OCI-LY3 (cell line): ENCODE measurements at regions not wholly inside any gene's neighbourhood (a gene's known extent, or its start where the extent isn't known, plus 50 kb on each side); places are given as distances from the start of the nearest gene placed in this dataset.
"Not testable (repeated sequence)": the region's sequence is repeated elsewhere in the genome, so short reads cannot be mapped to it uniquely, and the experiment has no call there.

Experiments
- EZH2phosphoT487 ChIP-seq: fragments of 200-600 bp; shearing (Covaris generic); IDR thresholded peaks from 2 replicates; pipeline ENCODE4 v1.6.1; 2018; ENCODE audit warnings: antibody characterized with exemption, mixed run types, low read depth
- TF ChIP-seq, protein P1 (sequence below): fragments of 200-600, 300-600 bp; sonication (generic); IDR thresholded peaks from 2 replicates; pipeline ENCODE4 v1.5.1; 2014; ENCODE audit warnings: antibody characterized with exemption, low read length, low read depth

DNA sequence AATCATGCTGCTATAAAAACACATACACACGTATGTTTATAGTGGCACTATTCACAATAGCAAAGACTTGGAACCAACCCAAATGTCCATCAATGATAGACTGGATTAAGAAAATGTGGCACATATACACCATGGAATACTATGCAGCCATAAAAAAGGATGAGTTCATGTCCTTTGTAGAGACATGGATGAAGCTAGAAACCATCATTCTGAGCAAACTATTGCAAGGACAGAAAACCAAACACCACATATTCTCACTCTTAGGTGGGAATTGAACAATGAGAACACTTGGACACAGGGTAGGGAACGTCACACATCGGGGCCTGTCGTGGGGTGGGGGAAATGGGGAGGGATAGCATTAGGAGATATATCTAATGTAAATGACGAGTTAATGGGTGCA lies 97.1 kb upstream of the PRKCQ start:
- TF ChIP-seq, protein P1, sequence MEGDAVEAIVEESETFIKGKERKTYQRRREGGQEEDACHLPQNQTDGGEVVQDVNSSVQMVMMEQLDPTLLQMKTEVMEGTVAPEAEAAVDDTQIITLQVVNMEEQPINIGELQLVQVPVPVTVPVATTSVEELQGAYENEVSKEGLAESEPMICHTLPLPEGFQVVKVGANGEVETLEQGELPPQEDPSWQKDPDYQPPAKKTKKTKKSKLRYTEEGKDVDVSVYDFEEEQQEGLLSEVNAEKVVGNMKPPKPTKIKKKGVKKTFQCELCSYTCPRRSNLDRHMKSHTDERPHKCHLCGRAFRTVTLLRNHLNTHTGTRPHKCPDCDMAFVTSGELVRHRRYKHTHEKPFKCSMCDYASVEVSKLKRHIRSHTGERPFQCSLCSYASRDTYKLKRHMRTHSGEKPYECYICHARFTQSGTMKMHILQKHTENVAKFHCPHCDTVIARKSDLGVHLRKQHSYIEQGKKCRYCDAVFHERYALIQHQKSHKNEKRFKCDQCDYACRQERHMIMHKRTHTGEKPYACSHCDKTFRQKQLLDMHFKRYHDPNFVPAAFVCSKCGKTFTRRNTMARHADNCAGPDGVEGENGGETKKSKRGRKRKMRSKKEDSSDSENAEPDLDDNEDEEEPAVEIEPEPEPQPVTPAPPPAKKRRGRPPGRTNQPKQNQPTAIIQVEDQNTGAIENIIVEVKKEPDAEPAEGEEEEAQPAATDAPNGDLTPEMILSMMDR: not testable (repeated sequence)
- not testable (repeated sequence) for TF ChIP-seq EZH2phosphoT487
